Lung (tissue), 11 donors: ENCODE measurements at regions not wholly inside any gene's neighbourhood (a gene's known extent, or its start where the extent isn't known, plus 50 kb on each side); places are given as distances from the start of the nearest gene placed in this dataset.
"Not testable (repeated sequence)": the region's sequence is repeated elsewhere in the genome, so short reads cannot be mapped to it uniquely, and the experiment has no call there.

Source experiments
- ATAC-seq: fragments of 200-7000 bp; cut with Tn5 transposase; one replicate; pipeline ENCODE4 v1.9.1; 2020; ENCODE audit warnings: moderate number of reproducible peaks; ENCODE audit not compliant: insufficient read depth, low FRiP score
- DNase-seq, 3 donors: peaks; one replicate each; pipeline ENCODE4 v3.0.0-alpha.2; 2013 to 2017
- H3K27ac ChIP-seq, 2 donors: one replicate each; pipeline ENCODE4 v1.5.1; 2013; ENCODE audit warnings: mild to moderate bottlenecking in 2 of 2, moderate library complexity in 2 of 2, control low read depth in 1 of 2, inconsistent platforms in 1 of 2, low read depth in 1 of 2, low read length in 1 of 2
- H3K27me3 ChIP-seq, 3 donors: one replicate each; pipeline ENCODE4 v1.5.1; 2013; ENCODE audit warnings: low read length in 2 of 3; ENCODE audit not compliant: control insufficient read depth in 3 of 3, insufficient read depth in 3 of 3
- H3K36me3 ChIP-seq, 4 donors: one replicate each; pipeline ENCODE4 v1.5.1; 2013; ENCODE audit warnings: low read length in 4 of 4, mild to moderate bottlenecking in 1 of 4, moderate library complexity in 1 of 4; ENCODE audit not compliant: control insufficient read depth in 4 of 4, insufficient read depth in 4 of 4
- H3K4me1 ChIP-seq, 5 donors: one replicate each; pipeline ENCODE4 v1.5.1; 2013; ENCODE audit warnings: low read length in 5 of 5, mild to moderate bottlenecking in 2 of 5, moderate library complexity in 1 of 5; ENCODE audit not compliant: control insufficient read depth in 5 of 5, insufficient read depth in 5 of 5
- H3K4me3 ChIP-seq: one replicate; pipeline ENCODE4 v1.5.1; 2013; ENCODE audit warnings: mild to moderate bottlenecking, control low read depth, moderate library complexity
- H3K9ac ChIP-seq, 2 donors: one replicate each; pipeline ENCODE4 v1.5.1; 2013; ENCODE audit warnings: low read length in 2 of 2, control low read depth in 1 of 2; ENCODE audit not compliant: insufficient read depth in 1 of 2
- H3K9me3 ChIP-seq, 4 donors: one replicate each; pipeline ENCODE4 v1.5.1; 2013; ENCODE audit warnings: low read length in 3 of 4, mild to moderate bottlenecking in 1 of 4, moderate library complexity in 1 of 4; ENCODE audit not compliant: control insufficient read depth in 4 of 4, insufficient read depth in 3 of 4
- WGBS, 2 donors: extraction: QIAGEN DNeasy Blood & Tissue Kit; methylation state at CpG; one replicate each; pipeline ENCODE4 v1.1.7; 2013; 5-methylcytosine and 5-hydroxymethylcytosine counted together
- TF ChIP-seq, protein P1 (sequence below): IDR thresholded peaks from 2 replicates; pipeline ENCODE4 v1.5.1; 2012; ENCODE audit warnings: mild to moderate bottlenecking; ENCODE audit errors: control extremely low read depth, extremely low read depth
- donor health status: control.
- donor health status: control.
- donor health status: Bipolar disorder and iron deficiency.
- donor health status: healthy.
- donor health status: DM: yes; HTN: yes; CAD: no.

- 84 to 89% methylated on average over 7 of the region's 7 CpGs for WGBS, 2 donors
- TF ChIP-seq, protein P1, sequence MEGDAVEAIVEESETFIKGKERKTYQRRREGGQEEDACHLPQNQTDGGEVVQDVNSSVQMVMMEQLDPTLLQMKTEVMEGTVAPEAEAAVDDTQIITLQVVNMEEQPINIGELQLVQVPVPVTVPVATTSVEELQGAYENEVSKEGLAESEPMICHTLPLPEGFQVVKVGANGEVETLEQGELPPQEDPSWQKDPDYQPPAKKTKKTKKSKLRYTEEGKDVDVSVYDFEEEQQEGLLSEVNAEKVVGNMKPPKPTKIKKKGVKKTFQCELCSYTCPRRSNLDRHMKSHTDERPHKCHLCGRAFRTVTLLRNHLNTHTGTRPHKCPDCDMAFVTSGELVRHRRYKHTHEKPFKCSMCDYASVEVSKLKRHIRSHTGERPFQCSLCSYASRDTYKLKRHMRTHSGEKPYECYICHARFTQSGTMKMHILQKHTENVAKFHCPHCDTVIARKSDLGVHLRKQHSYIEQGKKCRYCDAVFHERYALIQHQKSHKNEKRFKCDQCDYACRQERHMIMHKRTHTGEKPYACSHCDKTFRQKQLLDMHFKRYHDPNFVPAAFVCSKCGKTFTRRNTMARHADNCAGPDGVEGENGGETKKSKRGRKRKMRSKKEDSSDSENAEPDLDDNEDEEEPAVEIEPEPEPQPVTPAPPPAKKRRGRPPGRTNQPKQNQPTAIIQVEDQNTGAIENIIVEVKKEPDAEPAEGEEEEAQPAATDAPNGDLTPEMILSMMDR = no peak
- no peak overlapping the region for H3K27ac ChIP-seq
- H3K4me3 ChIP-seq = no peak overlapping the region
- H3K27me3 ChIP-seq = no peaks in the 10 kb centered on the region
- H3K9me3 ChIP-seq = no peaks in the 10 kb centered on the region
- DNase-seq = no peak
- H3K36me3 ChIP-seq = no peaks in the 10 kb centered on the region
- H3K4me1 ChIP-seq = peaks cover 0 to 9% (median 2%) of the 10 kb centered on the region in 5 donors
- H3K9ac ChIP-seq = no peak overlapping the region
- no peak for ATAC-seq
Observed at GRCh38 chr12:25319233-25319984, 68.7 kb upstream of the KRAS start.

DNA sequence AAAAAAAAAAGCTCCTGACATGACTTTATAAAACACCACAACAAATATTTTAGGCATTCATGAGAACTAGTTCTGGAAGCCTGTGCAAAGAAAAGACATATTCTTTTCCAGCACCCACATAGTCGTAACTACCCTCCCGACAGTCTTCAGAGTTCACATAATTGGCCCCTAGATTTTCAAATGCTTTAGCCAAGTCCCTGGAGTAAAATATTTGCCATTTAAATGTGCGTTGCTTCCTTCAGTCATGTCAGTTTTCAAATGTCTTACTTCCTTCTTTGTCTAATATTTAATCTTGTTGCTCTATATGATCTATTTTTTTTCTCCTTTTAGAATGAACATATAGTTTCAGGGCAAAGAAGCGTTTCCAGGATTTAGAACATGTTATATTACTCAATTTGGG, 66.8 kb upstream of the KRAS start:
- Histone ChIP-seq H3K4me3 (no peak overlapping the region), H3K36me3 (no peaks in the 10 kb centered on the region), H3K27me3 (no peaks in the 10 kb centered on the region), H3K4me1 (no peaks in the 10 kb centered on the region), H3K27ac (no peak overlapping the region), H3K9ac (no peak overlapping the region), H3K9me3 (no peaks in the 10 kb centered on the region)
- DNase-seq = no peak
- no peak for ATAC-seq
- TF ChIP-seq, protein P1 = no peak
- WGBS, 2 donors = 73 to 85% methylated on average over 4 of the region's 4 CpGs

GRCh38 chr12:25315388-25315787, 64.7 kb upstream of the KRAS start:
- ATAC-seq = no peak
- Histone ChIP-seq H3K27me3 (no peaks in the 10 kb centered on the region), H3K36me3 (no peaks in the 10 kb centered on the region), H3K9me3 (no peaks in the 10 kb centered on the region), H3K27ac (no peak overlapping the region), H3K4me1 (no peaks in the 10 kb centered on the region), H3K9ac (no peak overlapping the region), H3K4me3 (no peak overlapping the region)
- no peak for DNase-seq
- TF ChIP-seq, protein P1 = no peak

- H3K27ac ChIP-seq, H3K4me3 ChIP-seq, H3K36me3 ChIP-seq, DNase-seq, ATAC-seq, H3K4me1 ChIP-seq, H3K9me3 ChIP-seq, H3K9ac ChIP-seq, H3K27me3 ChIP-seq: not testable (repeated sequence)
- 65 to 86% methylated on average over 4 of the region's 4 CpGs for WGBS, 2 donors
Observed at GRCh38 chr12:25313266-25313990, 62.7 kb upstream of the KRAS start.
